ENCODE measurements at regions not wholly inside any gene's neighbourhood (a gene's known extent, or its start where the extent isn't known, plus 50 kb on each side); places are given as distances from the start of the nearest gene placed in this dataset.

GRCh38 chr9:108074900-108075299, 585.3 kb upstream of the KLF4 start:
- Histone ChIP-seq H4K20me1 (ENCODE audit: insufficient read depth, low read length) (no peaks in the 10 kb centered on the region), H3K27ac (ENCODE audit: low read length) (no peak overlapping the region), H3K9me3 (ENCODE audit: insufficient read depth, low read length) (no peaks in the 10 kb centered on the region), H3K4me3 (ENCODE audit: low read length) (no peak overlapping the region), H3K27me3 (ENCODE audit: low read depth, low read length) (no peaks in the 10 kb centered on the region), H3K9ac (ENCODE audit: low read length) (no peak overlapping the region), H2AFZ (ENCODE audit: low read depth, low read length) (no peak overlapping the region), H3K4me1 (ENCODE audit: low read length) (no peaks in the 10 kb centered on the region), H3K4me2 (ENCODE audit: low read length) (no peak overlapping the region), H3K36me3 (replicated peaks; ENCODE audit: low read depth, low read length) (no peaks in the 10 kb centered on the region), H3K79me2 (ENCODE audit: low read length) (no peaks in the 10 kb centered on the region)
- no peak for TF ChIP-seq CTCF (IDR thresholded peaks at IDR 0.05; ENCODE audit: low read depth, low read length)
- no peak for TF ChIP-seq EZH2phosphoT487 (IDR thresholded peaks at IDR 0.05; ENCODE audit: low read depth)

GRCh38 chr9:108073823-108074222, 584.3 kb upstream of the KLF4 start:
- Histone ChIP-seq H2AFZ (ENCODE audit: low read depth, low read length) (no peak overlapping the region), H4K20me1 (ENCODE audit: insufficient read depth, low read length) (no peaks in the 10 kb centered on the region), H3K4me3 (ENCODE audit: low read length) (no peak overlapping the region), H3K4me1 (ENCODE audit: low read length) (no peaks in the 10 kb centered on the region), H3K9ac (ENCODE audit: low read length) (no peak overlapping the region), H3K9me3 (ENCODE audit: insufficient read depth, low read length) (no peaks in the 10 kb centered on the region), H3K36me3 (replicated peaks; ENCODE audit: low read depth, low read length) (no peaks in the 10 kb centered on the region), H3K27ac (ENCODE audit: low read length) (no peak overlapping the region), H3K27me3 (ENCODE audit: low read depth, low read length) (no peaks in the 10 kb centered on the region), H3K4me2 (ENCODE audit: low read length) (no peak overlapping the region), H3K79me2 (ENCODE audit: low read length) (no peaks in the 10 kb centered on the region)
- no peak for TF ChIP-seq CTCF (IDR thresholded peaks at IDR 0.05; ENCODE audit: low read depth, low read length)
- TF ChIP-seq EZH2phosphoT487 (IDR thresholded peaks at IDR 0.05; ENCODE audit: low read depth) = no peak

- no peaks in the 10 kb centered on the region for H3K4me1 ChIP-seq (ENCODE audit: low read length)
- no peaks in the 10 kb centered on the region for H3K36me3 ChIP-seq (replicated peaks; ENCODE audit: low read depth, low read length)
- H3K9me3 ChIP-seq (ENCODE audit: insufficient read depth, low read length) = no peaks in the 10 kb centered on the region
- no peaks in the 10 kb centered on the region for H3K27me3 ChIP-seq (ENCODE audit: low read depth, low read length)
- H3K27ac ChIP-seq (ENCODE audit: low read length) = no peak overlapping the region
- no peak overlapping the region for H3K9ac ChIP-seq (ENCODE audit: low read length)
- no peaks in the 10 kb centered on the region for H4K20me1 ChIP-seq (ENCODE audit: insufficient read depth, low read length)
- H3K79me2 ChIP-seq (ENCODE audit: low read length) = no peaks in the 10 kb centered on the region
- H3K4me2 ChIP-seq (ENCODE audit: low read length) = no peak overlapping the region
- no peak overlapping the region for H2AFZ ChIP-seq (ENCODE audit: low read depth, low read length)
- no peak overlapping the region for H3K4me3 ChIP-seq (ENCODE audit: low read length)
- TF ChIP-seq CTCF (IDR thresholded peaks at IDR 0.05; ENCODE audit: low read depth, low read length) (no peak), EZH2phosphoT487 (IDR thresholded peaks at IDR 0.05; ENCODE audit: low read depth) (no peak)
Measured at GRCh38 chr9:108072740-108073139, 583.2 kb upstream of the KLF4 start.

- H3K79me2 ChIP-seq (ENCODE audit: low read length) = no peaks in the 10 kb centered on the region
- no peaks in the 10 kb centered on the region for H3K27me3 ChIP-seq (ENCODE audit: low read depth, low read length)
- H2AFZ ChIP-seq (ENCODE audit: low read depth, low read length) = no peak overlapping the region
- H3K4me2 ChIP-seq (ENCODE audit: low read length) = no peak overlapping the region
- H3K36me3 ChIP-seq (replicated peaks; ENCODE audit: low read depth, low read length) = no peaks in the 10 kb centered on the region
- no peaks in the 10 kb centered on the region for H4K20me1 ChIP-seq (ENCODE audit: insufficient read depth, low read length)
- no peak overlapping the region for H3K4me3 ChIP-seq (ENCODE audit: low read length)
- H3K9me3 ChIP-seq (ENCODE audit: insufficient read depth, low read length) = no peaks in the 10 kb centered on the region
- H3K9ac ChIP-seq (ENCODE audit: low read length) = no peak overlapping the region
- no peaks in the 10 kb centered on the region for H3K4me1 ChIP-seq (ENCODE audit: low read length)
- H3K27ac ChIP-seq (ENCODE audit: low read length) = no peak overlapping the region
- TF ChIP-seq EZH2phosphoT487 (IDR thresholded peaks at IDR 0.05; ENCODE audit: low read depth) (no peak), CTCF (IDR thresholded peaks at IDR 0.05; ENCODE audit: low read depth, low read length) (no peak)
Measured at GRCh38 chr9:108070861-108071260, 581.3 kb upstream of the KLF4 start.
